ENCODE measurements at regions not wholly inside any gene's neighbourhood (a gene's known extent, or its start where the extent isn't known, plus 50 kb on each side); places are given as distances from the start of the nearest gene placed in this dataset.
"Not testable (repeated sequence)": the region's sequence is repeated elsewhere in the genome, so short reads cannot be mapped to it uniquely, and the experiment has no call there.

GRCh38 chr1:38746941-38747600 lies 112.5 kb downstream of the RRAGC start:
- no peak for DNase-seq

GRCh38 chr1:38746402-38746935 lies 113.1 kb downstream of the RRAGC start:
- DNase-seq: no peak

- no peak for DNase-seq
These were observed 113.8 kb downstream of the RRAGC start for GRCh38 chr1:38745476-38746401.

DNA sequence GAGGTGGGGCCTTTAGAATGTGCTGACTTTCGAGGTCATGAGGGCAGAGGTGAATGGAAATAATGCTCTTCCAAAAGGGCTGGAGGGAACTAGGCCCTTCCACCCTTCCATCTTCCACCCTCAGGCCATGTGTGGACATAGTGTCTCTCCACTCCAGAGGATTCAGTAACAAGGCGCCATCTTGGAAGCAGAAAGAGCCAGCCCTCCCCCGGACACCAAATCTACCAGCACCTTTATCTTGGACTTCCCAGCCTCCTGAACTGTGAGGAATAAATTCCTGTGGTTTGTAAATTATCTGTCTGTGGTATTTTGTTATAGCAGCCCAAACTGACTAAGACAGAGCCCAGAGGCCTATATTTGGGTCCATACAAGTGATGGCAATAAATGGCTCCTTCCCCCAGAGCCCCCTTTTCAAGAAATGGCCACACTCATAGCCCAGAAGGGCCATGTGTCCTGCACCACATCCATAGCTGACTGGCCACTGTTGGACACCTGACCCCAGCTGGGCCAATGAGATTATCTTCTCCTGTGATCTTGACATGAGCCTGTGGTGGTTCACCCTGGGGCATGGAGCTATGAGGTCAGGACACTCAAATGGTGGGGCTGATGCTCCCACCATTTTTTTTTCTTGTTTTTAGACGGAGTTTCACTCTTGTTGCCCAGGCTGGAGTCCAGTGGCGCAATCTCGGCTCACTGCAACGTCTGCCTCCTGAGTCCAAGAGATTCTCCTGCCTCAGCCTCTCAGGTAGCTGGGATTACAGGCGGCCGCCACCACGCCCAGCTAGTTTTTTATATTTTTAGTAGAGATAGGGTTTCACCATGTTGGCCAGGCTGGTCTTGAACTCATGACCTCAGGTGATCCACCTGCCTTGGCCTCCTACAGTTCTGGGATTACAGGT lies 114.9 kb downstream of the RRAGC start:
- DNase-seq: no peak

DNA sequence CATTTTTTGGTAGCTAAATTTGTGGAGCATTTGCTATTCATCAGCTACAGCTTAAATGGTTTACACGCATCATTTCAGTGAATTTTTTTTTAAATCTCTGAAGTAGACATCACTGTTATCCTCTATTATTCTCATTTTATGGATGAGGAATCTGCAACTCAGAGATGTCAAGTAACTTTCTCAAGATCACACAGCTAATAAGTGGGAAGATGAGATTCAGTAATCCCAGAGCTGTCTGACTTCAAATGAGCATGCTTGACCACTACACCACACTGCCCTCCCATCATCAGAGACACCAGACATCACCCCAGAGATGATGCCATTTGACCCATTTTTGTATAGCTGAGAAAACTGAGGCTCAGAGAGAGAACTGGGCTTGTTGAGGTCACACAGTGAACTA lies 116.4 kb downstream of the RRAGC start:
- DNase-seq: no peak

DNA sequence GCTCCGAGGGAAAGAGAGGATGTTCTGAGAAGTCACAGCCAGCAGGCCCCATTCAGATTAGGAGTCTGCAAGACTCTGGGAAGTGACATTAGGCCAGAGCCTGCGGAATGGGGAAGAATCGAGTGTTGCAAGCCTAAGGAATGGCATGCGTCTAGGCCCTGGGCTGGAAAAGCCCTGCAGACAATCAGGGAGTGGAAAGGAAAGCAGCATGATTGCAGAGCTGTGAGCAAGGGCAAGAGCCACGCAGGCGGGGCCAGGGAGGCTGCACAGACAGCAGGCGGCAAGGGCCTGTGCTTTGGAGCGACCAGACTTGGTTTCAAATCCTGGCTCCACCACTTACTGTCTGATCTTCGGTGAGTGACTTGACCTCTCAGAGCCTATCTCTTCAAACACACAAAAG lies 118.2 kb downstream of the RRAGC start:
- no peak for DNase-seq

- no peak for DNase-seq
These were observed 119.1 kb downstream of the RRAGC start for GRCh38 chr1:38740487-38740886.

- DNase-seq: no peak
These were observed 121.4 kb downstream of the RRAGC start for GRCh38 chr1:38738207-38738606.

DNA sequence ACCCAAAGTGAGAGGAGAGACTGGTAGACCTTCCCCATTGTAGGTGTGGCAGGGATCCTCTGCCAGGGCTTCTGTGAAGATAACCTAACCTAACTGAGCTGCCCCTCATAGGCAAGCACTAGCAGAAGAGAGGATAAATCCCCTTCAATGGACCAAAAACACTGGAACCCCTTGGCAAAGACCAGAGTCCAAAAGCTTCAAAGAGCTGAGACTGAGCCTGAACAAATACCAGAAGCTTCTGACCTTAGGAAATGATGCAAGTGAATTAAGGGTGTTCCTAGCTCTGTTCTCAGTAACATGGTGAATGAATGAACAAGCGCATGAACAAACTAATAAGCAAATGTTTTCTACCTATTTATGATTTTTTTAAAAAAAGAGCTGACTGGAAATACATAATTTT lies 123.2 kb downstream of the RRAGC start:
- DNase-seq: no peak

- no peak for DNase-seq
These were observed 123.9 kb downstream of the RRAGC start for GRCh38 chr1:38735651-38736161.

DNA sequence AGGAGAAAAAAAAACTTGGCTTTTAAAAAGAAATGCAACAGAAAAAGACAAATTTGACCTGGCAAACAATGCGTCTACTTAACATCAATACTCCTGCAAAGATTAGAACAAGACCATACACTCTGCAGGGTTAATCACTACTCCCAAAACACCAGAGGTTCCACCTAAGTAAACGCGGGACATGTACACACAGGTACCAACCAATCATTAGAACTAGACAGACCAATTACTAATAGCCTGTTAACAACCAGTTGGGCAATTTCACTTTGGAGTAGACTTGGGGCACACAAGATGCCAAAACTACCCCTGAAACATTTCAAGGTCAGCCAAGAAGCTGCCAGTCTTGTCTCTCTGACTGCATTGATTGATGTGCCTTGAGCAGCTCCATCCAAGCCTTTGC lies 125.8 kb downstream of the RRAGC start:
- no peak for DNase-seq

GRCh38 chr1:38730511-38731397 lies 128.8 kb downstream of the RRAGC start:
- DNase-seq: no peak

GRCh38 chr1:38728585-38728908 lies 131.0 kb downstream of the RRAGC start:
- no peak for DNase-seq

- DNase-seq: peak in 1 of 2 experiments; percentile 57
These were observed 131.6 kb downstream of the RRAGC start for GRCh38 chr1:38727684-38728584.

DNA sequence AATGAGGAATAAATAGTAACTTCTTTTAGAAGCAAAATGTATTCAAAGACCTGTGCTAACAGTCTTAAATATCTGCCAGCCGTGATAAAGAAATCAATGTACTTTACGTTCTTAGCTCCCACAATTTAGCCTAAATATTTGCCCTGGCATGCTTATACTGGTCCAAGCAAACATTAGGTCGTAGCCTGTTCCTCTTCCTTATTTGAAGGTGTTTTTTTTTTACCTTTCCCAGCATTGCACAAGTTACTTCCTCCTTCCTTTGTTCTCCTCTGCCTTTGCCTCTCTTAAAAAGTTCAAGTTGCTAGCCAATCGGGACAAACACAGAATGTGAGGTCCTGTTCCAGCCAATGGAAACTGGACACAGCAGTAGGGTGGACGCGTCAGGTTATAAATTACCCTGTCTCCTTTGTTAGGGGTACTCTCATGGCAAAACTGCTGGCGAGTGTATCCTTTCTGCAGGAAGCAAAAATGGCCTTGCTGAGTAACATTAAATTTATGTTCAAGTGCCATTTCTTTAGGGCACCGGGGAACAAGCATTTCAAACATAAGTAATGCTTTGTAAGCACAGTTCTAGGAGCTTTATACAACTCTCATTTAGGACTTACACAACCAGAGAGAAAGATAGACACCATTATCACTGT lies 134.1 kb downstream of the RRAGC start:
- not testable (repeated sequence) for DNase-seq

GRCh38 chr1:38724160-38725131 lies 135.1 kb downstream of the RRAGC start:
- no peak for DNase-seq

DNA sequence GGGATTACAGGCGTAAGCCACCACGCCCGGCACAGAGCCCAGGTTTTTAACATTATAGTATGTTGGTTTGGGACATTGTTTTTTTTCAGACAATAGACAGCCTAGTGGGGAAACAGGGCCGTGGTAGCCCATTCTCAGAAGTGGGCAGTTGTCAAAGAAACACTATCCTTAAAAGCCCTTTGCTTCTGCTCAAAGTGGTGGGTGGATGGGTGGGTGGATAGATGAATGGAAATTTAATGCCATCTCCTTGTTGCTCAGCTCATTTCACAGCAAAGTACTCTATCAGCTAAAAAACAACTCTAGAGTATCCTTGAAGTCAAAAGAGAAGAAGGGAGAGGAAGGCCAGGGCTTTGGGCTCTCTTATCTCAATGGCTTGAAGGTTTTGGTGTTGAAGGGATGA lies 137.8 kb downstream of the RRAGC start:
- no peak for DNase-seq

DNA sequence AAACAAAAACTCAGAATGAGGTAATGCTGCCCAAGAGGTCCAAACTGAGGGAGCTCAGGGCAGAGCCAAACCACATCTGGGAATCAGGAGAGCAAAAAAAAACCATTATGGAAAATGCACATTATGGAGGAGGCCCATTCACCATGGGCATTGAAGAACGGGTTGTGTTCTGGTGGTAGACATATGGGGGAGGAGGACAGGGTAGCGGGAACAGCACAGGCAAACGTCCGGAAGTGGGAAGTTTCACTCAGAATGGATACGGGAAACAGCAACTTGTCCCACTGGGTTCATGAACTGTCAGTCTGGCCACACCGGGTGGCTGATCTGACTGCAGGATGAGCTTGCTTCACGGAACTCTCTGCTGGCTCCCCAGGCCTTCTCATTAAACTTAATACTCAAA lies 139.7 kb downstream of the RRAGC start:
- no peak for DNase-seq

DNA sequence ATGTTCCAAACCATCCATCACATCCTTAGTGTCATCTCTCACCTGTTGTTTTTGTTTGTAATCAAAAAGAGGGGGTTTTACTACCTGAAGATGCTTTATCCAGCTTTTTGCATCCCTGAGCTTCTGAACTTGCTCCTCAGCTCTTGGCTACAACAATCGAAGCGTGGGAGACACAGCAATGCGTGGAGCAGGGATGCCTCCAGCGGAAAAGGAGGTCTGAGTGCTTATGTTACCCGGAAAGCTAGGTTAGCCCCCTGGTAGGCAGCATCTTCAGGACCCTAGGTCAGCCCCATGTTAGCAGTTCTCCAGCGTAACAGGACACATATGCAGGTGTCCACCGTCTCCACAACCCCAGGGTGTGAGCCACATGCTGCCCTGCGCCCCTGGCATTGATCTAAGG lies 141.5 kb downstream of the RRAGC start:
- DNase-seq: no peak
